Astrocyte of the spinal cord (primary cell): ENCODE measurements at regions not wholly inside any gene's neighbourhood (a gene's known extent, or its start where the extent isn't known, plus 50 kb on each side); places are given as distances from the start of the nearest gene placed in this dataset.

Experiments used
- DNase-seq: peaks from one replicate; pipeline ENCODE4 v3.0.0; 2011; ENCODE audit warnings: low read depth, low spot score
- H3K4me3 ChIP-seq: 2 replicates; pipeline ENCODE4 v1.5.1; 2011; ENCODE audit warnings: low read depth, mild to moderate bottlenecking, low read length, moderate library complexity
- in situ Hi-C: cut with HindIII; loops from 2 replicates; pipeline ENCODE4 v1.10.0; 2017; ENCODE audit warnings: low sequenced_read_pairs
- TF ChIP-seq, protein P1 (sequence below): IDR thresholded peaks from 2 replicates; pipeline ENCODE4 v1.5.1; 2012; ENCODE audit warnings: low read depth, mild to moderate bottlenecking, low read length, inconsistent platforms

DNA sequence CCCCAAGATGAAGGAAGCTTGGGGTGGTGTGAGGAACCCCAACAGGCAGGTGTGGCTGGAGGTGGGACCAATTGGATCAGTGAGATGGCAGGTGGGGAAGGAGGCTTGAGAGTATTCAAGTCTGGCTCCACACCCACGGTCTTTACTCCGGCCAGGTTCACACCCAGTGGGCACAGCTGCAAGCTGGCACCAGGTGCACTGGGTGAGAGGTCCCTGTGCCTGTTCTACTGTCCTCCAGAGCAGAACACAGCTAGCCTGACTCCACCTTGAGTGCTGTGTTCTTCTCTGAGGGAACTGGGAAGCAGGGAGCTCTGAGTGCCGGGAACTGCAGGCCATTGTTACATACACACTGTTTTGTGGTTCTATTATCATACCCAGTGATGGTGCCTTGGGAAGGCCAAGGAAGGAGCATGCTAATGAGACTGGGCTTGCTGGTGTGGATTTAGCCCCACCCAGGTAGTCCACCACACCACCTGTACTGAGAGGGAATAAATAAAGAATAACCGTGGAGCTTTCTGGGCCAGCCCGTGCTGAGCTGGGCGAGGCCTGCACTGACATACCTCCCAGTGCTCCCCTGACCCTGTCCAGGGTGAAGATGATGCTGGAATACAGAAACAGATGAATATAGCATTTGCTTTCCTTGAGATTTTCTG, 93.4 kb downstream of the ABHD5 start:
- no peak overlapping the region for H3K4me3 ChIP-seq
- in situ Hi-C loops: no loop called here
- TF ChIP-seq, protein P1, sequence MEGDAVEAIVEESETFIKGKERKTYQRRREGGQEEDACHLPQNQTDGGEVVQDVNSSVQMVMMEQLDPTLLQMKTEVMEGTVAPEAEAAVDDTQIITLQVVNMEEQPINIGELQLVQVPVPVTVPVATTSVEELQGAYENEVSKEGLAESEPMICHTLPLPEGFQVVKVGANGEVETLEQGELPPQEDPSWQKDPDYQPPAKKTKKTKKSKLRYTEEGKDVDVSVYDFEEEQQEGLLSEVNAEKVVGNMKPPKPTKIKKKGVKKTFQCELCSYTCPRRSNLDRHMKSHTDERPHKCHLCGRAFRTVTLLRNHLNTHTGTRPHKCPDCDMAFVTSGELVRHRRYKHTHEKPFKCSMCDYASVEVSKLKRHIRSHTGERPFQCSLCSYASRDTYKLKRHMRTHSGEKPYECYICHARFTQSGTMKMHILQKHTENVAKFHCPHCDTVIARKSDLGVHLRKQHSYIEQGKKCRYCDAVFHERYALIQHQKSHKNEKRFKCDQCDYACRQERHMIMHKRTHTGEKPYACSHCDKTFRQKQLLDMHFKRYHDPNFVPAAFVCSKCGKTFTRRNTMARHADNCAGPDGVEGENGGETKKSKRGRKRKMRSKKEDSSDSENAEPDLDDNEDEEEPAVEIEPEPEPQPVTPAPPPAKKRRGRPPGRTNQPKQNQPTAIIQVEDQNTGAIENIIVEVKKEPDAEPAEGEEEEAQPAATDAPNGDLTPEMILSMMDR: no peak
- DNase-seq: no peak

GRCh38 chr3:43784640-43785011, 93.9 kb downstream of the ABHD5 start:
- in situ Hi-C loops: no loop called here
- TF ChIP-seq, protein P1: no peak

DNA sequence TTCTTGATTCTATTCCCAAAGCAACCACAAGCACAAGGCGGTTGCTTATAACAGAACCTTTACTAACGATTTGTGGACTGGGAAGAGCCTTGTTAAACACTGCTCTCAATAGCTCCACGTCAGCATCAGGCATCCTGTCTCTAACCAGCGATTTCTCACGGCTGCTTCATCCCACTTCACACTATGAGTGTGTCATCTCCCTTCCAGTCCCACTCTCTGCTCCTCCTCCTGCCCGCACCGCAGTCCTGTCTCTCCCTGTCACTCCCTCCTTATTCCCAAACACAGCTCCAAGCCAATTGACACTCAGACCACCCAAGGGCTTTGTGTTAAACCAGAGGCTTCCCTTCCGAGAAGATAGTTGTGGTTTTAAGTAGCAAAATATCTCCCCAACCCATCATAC, 94.8 kb downstream of the ABHD5 start:
- in situ Hi-C loops: no loop called here
- DNase-seq: no peak
- no peak overlapping the region for H3K4me3 ChIP-seq
- TF ChIP-seq, protein P1: no peak

More at GRCh38 chr3:43784640-43785011, 93.9 kb downstream of the ABHD5 start:
- H3K4me3 ChIP-seq: no peak overlapping the region
- no peak for DNase-seq

DNA sequence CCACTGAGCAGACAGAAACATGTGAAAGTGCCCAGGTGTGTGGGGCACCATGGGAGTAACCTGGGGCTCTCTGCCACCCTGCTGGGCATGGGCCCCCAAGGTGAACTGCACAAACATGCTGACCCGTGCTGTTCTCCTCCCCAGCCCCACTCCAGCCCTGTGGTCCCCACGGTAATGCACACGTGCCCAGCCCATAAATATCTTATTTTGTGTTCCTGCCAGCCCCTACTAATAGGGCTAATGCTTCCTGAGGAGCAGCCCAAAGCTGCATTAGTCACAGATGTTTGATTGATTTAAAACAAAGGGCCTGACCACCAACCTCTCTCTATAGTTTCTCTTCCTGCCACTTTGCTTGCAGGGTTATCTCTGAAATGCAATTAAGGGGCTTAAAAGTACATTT, 95.4 kb downstream of the ABHD5 start:
- in situ Hi-C loops: no loop called here
- no peak for DNase-seq
- no peak overlapping the region for H3K4me3 ChIP-seq
- TF ChIP-seq, protein P1: no peak

DNA sequence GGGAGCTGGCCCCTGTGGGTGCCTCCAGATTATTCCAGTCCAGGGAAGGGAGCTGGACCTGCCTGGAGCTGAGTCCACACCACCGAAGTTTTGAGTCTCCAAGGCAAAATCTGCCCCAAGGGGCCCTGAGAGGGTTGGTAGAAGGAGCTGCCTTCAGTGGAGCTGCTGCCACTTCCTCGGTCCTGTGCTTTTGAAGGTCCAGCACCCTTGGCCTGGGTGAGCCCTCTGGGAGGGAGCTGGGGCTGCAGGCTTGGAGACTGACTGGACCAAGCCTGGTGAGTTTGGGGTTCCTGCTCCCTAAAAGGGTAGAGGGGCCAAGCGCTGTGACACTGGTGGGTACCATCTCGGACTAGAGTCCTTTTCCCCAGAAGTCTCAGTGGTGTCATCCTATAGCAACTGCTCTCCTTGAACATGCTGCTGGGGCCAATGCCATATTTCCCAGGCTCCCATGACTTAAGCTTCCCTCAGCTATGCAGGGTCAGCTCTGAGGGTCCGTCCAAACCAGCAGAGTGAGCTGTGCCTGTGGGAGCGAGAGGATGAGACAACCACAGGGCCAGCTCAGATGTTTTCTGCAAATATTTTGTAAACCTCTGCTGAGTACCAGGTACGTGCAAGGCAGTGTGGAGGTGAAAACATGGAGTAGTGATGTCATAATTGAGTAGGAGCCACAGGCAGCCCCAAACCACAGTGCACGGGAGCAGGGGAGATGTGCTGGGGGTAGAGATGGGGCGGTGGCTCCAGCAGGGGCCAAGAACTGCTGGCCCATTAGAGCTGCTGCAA, 96.0 kb downstream of the ABHD5 start:
- in situ Hi-C loops: no loop called here
- no peak for DNase-seq
- TF ChIP-seq, protein P1: no peak
- H3K4me3 ChIP-seq: no peak overlapping the region

GRCh38 chr3:43787330-43787729, 96.6 kb downstream of the ABHD5 start:
- TF ChIP-seq, protein P1: no peak
- DNase-seq: no peak
- no peak overlapping the region for H3K4me3 ChIP-seq
- in situ Hi-C loops: no loop called here
